MM.1S (cell line): ENCODE measurements at regions not wholly inside any gene's neighbourhood (a gene's known extent, or its start where the extent isn't known, plus 50 kb on each side); places are given as distances from the start of the nearest gene placed in this dataset.
"Not testable (repeated sequence)": the region's sequence is repeated elsewhere in the genome, so short reads cannot be mapped to it uniquely, and the experiment has no call there.

ENCODE experiments used
- CTCF ChIP-seq: fragments of 300-600 bp; sonication (generic); IDR thresholded peaks from 2 replicates; pipeline ENCODE4 v1.5.1; 2016; ENCODE audit warnings: antibody characterized with exemption, low read length, mixed read lengths
- EZH2 ChIP-seq: fragments of 300-600 bp; sonication (generic); optimal IDR thresholded peaks from 2 replicates; pipeline ENCODE3; 2017; ENCODE audit warnings: low read depth, mild to moderate bottlenecking, antibody characterized with exemption, low read length, mixed read lengths
- EZH2phosphoT487 ChIP-seq: fragments of 300-600 bp; sonication (generic); IDR thresholded peaks from 2 replicates; pipeline ENCODE4 v1.6.1; 2018; ENCODE audit warnings: antibody characterized with exemption, low read length

DNA sequence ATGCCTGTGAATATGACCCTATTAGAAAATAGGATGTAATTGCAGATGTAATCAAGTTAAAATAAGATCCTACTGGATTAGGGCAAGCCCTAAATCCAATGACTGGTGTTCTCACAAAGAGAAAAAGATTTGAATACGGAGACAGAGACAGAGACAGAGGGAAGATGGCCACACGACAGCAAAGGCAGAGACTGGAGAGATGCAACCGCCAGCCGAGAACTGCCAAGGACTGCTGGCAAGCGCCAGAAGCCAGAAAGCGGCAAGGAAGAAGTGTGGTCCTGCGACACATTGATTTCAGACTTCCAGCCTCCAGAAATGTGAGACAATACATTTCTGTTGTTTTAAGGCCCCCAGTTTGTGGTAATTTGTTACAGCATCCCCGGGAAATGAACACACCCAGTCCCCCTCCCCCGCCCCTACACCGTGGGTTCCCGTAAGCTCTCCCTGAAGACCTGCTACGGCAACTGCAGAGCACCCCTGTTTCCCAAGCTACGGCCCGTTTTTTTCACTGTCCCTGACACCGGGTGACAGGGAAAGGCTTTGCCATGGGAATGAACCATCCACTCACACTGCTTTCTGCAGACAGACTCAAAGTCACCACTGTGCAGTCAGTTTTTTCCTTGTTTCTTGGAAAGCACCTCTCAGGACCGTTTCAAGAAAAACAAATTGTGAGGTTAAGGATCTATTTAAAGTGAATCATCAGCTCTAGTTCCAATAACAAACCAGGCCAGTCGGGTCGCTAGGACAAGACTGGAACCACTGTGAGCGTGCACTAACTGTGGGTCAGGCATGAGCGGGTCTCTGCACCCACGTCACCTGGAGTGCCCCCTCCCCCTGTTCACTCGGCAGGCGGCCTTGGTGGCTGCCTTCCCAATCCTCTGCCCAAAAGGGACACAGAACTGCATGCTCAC, 199.2 kb upstream of the IRF2BP2 start:
- not testable (repeated sequence) for TF ChIP-seq EZH2, CTCF, EZH2phosphoT487
